Activated CD4-positive, CD25-positive, alpha-beta regulatory T cell (primary cell): ENCODE measurements at regions not wholly inside any gene's neighbourhood (a gene's known extent, or its start where the extent isn't known, plus 50 kb on each side); places are given as distances from the start of the nearest gene placed in this dataset.
"Not testable (repeated sequence)": the region's sequence is repeated elsewhere in the genome, so short reads cannot be mapped to it uniquely, and the experiment has no call there.

Experiments
- DNase-seq, 4 experiments: peaks; one replicate each; lab custom pipeline; 2025; lab: John Stamatoyannopoulos, UW

DNA sequence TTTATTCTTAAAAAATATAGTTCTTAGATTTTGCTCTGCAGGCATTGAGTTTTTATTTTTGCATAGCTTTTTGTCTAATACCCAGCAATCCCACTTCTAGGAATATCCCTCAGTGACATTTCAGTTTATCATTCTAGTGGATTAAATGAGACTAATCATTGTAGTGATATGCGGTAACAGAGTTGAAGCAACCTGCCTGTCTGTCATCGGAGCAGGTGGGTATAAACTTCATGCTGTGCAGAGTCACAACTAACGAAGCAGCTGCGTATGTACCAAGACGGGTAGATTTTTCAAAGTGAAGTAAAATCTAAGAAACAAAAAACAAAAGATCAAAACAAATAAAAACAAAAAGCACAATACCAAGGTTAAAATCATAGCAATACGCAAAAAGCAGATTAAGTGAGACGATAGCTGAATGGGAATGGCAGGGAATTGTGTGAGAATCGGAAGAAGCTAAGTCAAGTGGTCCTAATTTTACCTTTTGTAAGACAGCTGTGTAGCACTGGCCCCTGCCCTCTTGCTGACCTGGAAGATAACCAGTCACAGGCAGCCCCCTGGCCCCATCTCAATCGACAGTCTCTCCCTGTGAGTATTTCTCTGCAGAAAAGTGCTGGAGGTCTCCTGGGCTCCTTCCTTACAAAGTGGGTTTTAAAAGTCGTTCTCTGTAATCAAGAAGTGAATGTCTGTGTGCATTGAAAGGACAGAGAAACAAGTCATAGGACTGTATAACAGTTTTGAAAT lies 169.2 kb downstream of the OR2B2 start:
- no peak for DNase-seq

DNA sequence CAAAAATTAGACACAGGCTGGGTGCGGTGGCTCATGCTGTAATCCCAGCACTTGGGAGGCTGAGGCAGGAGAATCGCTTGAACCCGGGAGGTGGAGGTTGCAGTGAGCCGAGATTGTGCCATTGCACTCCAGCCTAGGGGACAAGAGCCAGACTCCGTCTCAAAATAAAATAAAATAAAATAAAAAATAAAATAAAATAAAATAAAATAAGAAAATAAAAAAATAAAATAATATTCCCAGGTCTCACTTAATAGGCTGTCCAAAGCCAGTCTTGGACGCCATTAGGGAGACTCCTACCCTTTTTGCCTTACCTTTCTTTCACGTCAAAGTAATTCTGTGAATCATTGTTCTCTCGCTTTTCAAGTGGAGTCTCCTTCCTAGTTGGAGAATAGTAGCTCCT lies 172.3 kb downstream of the OR2B2 start:
- not testable (repeated sequence) for DNase-seq

DNA sequence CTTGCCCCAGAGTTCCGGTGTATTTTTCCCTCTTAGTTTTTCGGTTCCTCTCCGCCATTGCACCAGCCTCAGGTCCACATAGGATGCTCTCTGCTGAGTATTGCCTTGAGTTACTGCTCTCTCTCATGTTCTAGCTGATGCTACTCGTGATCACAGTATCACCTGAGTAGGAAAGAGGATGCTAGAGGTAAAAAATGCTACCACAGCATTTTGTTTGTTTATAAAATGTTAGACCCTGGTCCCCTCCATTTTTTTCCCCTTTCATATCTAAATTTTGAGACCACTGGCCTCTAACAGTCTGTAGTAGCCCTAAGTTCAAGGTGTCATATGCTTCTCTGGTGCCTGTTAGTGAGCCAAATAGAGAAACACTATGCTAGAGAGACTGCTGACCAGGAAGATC lies 175.5 kb downstream of the OR2B2 start:
- DNase-seq = no peak

DNA sequence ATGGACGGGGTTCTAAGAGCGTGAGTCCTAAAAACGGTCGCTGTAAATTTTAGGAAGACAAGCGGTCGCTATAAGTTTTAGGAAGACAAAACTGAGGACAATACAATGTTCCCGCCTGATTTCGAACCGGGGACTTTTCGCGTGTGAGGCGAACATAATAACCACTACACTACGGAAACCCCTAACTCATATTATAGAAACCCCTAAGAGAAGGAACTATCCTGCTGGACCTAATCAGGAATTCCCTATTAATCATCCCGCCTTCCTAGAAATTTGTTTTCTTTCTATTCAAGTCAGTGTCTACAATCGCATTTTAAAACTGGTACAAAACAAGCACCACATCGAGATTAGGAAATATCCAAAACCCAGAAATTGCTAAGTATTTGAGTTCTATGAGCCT lies 183.8 kb downstream of the OR2B2 start:
- DNase-seq = no peak

DNA sequence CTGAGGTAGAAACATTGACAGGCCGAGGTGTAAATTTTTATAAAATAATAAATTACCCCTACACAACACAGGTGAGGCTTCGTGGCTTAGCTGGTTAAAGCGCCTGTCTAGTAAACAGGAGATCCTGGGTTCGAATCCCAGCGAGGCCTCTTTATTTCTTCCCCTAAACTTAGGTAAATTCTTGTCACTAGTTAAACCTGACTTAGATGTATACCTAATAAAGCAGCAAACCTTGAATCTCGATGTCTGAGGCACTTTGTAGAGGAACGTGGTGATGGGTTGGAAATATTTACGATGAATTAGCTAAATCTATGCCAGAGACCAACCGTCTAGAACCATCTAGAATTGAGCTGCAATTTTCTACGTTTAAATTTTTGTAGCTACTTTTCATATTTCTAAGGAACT lies 185.6 kb downstream of the OR2B2 start:
- no peak for DNase-seq

DNA sequence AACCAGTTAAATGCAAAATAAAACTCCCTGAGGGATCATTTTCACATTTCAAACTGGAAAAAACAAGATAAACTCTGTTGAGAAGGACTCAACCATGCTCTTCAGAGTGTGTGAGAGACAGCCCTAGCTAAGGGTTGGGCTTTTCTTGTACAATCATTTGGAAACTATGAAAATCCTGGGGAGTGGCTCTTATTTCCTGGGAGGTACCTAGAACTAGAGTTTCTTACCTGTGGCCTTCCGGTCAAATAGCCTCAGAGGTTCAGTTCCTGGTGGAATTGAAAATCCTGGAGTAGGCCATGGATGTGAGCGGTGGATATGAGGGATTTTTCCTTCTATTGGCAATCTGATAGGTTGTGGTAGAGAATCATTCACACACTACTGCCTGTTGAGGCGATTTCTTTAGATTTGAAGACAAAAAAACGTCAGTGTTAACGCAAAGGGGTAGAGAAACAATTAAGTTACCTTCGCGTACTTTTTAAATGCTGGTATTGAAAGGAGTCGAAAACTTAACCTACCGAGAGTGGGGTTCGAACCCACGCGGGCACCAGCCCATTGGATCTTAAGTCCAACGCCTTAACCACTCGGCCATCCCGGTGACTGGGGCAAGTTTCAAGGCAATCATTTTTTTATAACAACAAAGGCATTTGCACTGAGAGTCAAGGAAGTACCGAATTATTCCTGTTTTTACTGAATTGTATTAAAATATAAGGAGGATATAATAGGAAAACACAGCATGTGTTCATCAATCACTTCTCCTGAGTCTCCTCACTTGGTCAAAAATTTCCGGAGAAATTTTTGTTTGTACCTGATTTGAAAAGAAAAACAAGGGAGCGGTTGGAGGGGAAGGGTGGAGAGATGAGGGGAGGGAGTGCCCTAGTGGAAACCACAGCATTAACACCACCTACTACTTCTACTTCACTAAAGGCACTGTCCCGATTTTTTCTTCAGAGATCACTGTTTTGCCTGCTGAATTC lies 191.3 kb downstream of the OR2B2 start:
- DNase-seq = no peak

DNA sequence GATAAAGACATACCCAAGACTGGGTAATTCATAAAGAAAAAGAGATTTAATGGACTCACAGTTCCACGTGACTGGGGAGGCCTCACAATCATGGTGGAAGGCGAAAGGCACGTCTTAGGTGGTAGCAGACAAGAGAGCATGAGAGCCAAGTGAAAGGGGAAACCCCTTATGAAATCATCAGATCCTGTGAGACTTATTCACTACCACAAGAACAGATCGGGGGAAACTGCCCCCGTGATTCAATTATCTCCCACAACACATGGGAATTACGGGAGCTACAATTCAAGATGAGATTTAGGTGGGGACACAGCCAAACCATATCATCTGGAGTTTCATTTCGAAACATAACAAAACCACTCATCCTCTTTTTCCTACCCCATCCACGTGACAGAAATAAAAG lies 193.2 kb downstream of the OR2B2 start:
- not testable (repeated sequence) for DNase-seq

DNA sequence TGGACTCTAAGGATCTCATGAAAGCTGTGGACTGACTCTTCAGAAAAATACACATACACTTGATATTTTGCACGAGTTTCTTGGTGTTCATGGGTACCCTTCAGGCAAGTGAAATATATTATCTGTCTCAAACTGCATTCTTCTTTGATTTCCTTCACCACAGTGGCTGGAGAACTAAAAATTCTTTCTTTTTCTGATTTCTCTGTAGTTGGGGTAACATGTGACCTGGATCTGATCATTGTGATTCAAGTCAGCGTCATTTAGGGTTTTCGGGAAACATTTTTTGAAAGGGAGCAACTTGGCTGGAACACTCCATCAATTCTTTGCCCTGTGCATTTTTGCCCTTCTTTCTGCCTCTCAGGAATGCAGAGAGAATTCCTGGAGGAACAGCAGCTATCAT lies 205.8 kb downstream of the OR2B2 start:
- DNase-seq = no peak

DNA sequence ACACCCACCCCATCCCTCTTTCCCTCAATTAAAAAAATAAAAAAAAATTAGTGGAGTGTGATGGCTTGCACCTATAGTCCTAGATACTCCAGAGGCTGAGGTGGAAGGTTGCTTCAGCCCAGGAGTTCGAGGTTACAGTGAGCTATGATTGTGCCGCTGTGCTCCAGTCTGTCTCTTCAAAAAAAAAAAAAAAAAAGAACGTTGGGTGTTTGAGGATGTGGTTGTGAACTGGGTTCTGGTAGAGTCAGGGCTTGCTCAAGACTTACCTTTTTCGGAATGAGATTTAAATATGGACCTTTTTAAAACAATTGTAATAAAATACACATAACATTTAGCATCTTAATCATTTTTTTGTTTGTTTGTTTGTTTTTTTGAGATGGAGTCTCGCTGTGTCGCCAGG lies 211.9 kb downstream of the OR2B2 start:
- DNase-seq = no peak

DNA sequence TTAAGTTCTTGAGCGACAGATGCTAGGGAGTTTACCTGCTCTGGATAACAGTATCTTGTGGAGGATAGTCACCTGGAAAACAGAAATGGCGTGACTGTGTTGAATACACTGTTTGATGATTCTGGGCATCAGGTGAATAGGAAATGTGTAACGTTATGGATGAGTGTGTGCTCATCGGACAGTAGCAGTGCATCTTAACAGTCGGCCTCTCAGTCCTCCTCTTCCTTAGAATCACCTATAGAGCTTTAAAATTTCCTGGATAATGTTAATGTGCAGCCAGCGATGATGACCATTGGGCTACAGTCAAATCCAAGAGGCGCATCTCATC lies 217.7 kb downstream of the OR2B2 start:
- DNase-seq = no peak

DNA sequence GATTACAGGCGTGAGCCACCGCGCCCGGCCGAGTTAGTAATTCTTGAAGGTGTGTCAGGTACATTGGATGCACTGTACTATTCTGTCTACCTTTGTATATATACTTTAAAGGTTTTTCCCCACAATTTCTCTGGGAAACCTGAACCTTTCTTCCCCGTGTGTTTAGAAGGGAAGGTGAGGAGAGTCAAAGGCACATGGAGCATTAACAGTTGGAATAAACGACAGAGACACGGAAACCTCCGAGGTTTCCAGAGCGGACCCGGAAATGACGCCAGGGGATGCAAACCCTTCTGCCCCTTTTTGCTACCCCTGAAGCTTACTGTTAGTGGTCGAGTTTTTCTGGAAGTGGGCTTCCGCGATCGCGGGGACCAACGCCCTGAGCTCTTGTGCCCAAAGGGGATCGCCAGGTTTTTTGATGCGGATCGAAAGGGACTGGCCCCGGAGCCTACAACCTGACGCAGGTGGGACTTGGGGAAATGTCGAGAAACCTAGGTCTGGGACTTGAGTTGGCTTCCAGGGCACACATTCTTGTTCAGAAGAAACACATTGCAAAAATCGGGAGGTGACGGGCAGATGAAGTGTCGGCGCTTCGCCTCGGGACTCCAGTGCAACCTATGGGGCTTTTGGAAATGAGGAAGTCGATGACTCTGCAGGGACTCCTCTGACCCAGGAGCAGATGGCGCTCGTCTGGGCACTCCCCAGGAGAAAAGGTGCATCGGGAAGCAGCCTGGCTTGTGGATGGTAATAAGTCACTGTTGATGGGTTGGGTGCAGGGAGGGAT lies 218.2 kb downstream of the OR2B2 start:
- DNase-seq = peak in 1 of 4 experiments; percentile 14

DNA sequence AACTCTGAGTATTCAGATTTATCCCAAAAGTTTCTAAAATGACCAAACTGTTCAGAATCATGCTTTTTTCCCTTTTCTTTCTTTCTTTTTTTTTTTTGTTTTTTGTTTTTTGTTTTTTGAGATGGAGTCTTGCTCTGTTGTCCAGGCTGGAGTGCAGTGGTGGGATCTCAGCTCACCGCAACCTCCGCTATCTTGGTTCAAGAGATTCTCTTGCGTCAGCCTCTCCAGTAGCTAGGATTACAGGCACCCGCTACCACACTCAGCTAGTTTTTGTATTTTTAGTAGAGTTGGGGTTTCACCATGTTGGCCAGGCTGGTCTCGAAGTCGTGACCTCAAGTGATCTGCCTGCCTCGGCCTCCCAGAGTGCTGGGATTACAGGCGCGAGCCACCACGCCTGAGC lies 219.2 kb upstream of the ZNF184 start:
- DNase-seq = not testable (repeated sequence)

DNA sequence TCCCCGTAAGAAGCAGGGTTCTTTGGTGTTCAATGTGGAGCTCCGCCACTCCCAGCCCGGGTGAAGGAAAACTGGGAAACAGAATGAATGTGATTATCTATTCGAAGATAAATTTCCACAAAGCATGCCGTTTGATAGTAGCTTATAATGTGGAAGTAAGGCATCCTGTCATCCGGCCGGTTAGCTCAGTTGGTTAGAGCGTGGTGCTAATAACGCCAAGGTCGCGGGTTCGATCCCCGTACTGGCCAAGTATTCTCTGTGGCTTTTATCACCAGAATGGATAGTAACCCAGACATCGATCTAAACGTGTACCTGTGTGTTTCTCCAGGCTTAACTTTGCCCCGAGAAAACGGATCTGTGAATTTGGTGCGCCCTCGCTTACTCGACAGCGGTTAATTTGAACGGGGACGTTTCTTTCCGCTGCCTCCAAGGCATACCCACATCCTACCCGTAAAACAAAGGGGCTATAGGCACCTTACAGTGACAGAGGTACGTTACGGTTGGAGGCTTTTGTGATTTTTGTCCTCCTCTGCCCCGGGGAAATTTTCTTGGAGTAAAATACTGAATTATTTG lies 215.2 kb upstream of the ZNF184 start:
- DNase-seq = peak; percentile 43 to 84 (median 64)

DNA sequence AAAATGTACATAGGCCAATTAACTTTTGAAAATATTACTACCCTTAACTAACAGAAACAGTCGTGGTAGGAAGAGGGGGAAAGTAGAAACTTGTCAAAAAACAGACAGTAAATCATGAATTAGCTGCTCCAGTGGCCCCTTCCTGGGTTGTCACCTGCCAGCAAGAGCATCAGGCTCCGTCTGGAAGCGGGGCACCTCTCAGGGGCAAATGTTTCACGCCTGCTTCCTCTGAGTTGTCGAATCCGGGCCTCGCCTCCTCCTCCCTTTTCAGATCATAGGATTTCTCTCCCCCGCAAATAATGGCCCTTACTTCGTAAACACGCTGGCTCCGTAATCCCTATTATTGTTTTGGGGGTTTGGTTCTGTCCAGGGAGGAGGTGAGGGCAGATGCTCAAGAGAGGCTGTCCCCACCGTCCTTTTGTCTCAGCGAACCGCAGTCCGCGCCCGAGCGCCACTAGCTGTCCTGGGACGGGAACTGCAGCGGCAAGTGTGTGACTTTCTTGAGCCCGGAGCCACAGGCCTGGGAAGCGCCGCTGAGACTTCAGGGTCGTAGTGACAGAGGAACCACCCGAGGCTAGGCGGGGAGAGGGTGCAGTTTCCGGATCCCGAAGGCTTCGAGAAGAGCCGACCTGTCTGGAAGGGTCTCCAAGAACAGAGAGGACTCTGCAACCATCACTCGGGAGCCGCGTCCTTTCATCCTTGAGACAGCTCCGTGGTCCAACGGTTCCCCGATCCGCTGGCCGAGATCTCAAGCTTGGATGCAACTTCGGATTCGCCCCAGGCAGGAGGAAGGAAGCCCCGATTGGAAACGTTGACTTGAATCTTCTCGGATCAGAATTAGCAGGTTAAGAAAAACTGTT lies 214.5 kb upstream of the ZNF184 start:
- DNase-seq = peak; percentile 42 to 64 (median 45)

DNA sequence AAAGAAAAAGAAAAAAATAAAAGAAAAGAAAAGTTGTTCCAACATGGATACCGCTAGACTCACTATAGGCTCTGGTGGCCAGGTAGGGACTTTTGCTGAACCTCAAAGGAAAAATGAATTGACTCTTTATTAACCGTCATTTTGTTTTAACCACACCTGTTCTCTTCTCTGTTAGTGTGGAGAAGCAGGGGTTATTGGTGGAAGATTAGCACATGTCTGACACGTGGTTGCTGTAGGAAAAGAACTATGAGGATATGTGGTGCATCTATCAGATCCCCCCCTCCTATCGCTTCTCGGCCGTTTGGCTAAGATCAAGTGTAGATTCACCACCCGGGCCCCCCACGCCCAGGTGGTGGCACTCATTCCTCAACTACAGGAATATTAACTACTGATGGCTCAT lies 212.4 kb upstream of the ZNF184 start:
- DNase-seq = no peak

DNA sequence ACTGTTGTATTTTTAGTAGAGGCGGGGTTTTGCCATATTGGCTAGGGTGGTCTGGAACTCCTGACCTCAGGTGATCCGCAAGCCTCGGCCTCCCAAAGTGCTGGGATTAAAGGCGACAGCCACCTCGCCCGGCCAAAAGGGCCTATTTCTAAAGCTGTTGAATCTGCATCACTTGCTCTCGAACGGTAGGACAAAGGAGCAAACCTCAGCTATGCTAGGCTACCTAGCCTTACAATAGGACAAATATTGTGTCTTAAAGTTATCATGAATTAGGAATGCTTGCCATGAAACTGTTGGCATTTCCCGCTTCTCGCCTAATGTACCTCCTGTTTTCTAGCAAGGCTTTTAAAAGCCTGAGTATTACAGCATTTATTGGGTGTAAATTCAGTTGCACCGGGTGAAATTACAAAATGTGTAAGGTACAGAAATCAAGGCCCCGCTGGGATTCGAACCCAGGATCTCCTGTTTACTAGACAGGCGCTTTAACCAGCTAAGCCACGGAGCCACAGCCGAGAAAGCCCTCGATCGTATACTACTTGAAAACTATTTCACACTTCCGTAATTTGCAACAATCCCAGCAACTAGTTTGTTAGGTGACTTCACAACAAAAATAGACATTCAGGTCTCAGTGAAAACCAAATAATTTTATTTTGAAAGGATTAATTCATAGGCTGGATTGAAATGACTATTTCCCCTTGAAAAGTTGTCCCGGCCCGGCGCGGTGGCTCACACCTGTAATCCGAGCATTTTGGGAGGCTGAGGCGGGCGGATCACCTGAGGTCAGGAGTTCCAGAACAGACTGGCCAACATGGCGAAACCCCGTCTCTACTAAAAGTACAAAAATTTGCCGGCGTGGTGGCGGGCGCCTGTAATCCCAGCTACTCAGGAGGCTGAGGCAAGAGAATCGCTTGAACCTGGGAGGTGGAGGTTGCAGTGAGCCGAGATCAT lies 211.6 kb upstream of the ZNF184 start:
- DNase-seq = peak in 2 of 4 experiments; percentile 3 to 19

DNA sequence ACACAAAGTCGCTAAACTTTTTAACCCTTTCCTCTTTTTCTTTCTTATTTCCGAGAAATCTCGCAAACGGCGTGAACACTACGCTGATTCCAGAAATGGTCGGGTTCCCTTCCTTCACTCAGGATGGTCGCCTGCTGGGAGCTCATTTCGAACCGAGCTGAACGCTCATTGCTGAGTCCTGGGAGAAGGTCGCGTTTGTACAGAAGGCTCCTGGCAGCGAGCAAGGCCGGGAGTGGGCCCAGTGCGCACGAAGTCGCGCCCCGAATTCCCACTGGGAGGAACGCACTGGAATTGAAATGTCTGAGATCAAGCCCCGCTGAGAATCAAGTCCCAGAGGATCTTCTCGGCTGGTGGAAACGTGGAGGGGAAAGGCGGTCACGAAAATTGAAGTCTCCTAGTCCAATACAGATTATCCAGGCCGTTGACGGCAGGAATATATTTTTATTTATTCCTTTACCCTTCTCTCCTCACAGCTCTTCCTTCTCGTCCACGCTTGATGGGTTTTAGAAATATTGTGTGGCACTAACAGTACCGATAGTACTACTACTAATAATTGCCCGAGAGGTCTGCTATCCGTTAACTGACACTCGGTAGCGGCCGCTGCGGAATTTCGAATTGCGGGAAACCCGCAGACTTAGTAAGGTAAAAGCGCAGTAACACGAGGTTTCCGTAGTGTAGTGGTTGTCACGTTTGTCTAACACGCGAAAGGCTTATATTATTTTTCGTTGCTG lies 207.2 kb upstream of the ZNF184 start:
- DNase-seq = no peak

DNA sequence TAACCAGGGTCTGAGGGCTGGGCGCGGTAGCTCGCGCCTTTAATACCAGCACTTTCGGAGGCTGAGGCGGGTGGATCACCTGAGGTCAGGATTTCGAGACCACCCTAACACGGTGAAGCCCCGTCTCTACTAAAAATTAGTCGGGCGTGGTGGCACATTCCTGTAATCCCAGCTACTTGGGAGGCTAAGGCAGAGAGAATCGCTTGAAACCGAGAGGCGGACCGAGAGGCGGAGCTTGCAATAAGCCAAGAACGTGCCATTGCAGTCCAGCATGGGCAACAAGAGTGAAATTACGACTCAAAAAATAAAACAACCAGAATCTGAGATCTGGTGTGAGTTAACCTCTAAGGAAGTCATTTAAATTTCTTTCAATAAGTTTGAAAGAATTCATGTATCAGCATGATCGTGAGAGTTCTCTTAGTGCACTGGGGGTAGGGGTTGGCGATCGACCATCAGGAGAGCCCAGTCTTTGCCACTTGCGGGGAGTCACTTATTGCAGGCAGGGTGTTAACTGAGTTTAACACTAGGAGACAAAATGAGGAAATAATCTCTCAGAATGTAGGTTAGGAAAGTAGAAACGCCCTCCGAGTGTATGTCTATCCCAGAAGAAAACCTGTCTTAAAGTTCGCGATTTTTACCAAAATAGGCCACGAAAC lies 206.5 kb upstream of the ZNF184 start:
- no peak for DNase-seq

DNA sequence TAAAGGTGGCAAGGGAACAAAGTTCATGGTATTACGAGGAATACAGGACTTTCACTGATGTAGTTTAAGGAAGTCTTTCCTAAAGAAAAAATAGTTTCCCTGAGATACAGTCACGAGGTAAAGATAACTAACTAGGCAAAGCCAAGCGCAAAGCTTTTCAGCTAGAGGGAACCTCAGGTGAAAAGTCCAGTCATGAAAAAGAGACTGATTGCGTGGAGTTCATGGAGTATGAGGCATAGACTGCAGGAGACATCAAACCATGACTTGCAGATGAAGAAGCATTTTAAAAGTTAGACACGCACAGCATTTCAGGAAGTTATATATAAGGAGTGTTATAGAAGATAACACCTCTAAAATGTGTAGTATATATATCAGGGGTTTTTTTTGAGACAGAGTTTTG lies 205.6 kb upstream of the ZNF184 start:
- no peak for DNase-seq
